Ascending aorta (tissue), 2 donors: ENCODE measurements at regions not wholly inside any gene's neighbourhood (a gene's known extent, or its start where the extent isn't known, plus 50 kb on each side); places are given as distances from the start of the nearest gene placed in this dataset.

ENCODE experiments used
- DNase-seq, 2 donors: peaks; one replicate each; pipeline ENCODE4 v3.0.0-alpha.2; 2019; ENCODE audit warnings: low spot score in 2 of 2
- H3K27ac ChIP-seq, 2 donors: fragments of 200-600 bp; sonication (generic); one replicate each; pipeline ENCODE4 v1.5.1; 2016 to 2017; ENCODE audit warnings: mild to moderate bottlenecking in 1 of 2
- H3K27me3 ChIP-seq: fragments of 200-600 bp; sonication (generic); one replicate; pipeline ENCODE4 v1.5.1; 2017
- H3K36me3 ChIP-seq, 2 donors: fragments of 200-600 bp; sonication (generic); one replicate each; pipeline ENCODE4 v1.5.1; 2016
- H3K4me1 ChIP-seq, 2 donors: fragments of 200-600 bp; sonication (generic); one replicate each; pipeline ENCODE4 v1.5.1; 2016 to 2017; ENCODE audit warnings: mild to moderate bottlenecking in 1 of 2
- H3K4me3 ChIP-seq, 2 donors: fragments of 200-600 bp; sonication (generic); one replicate each; pipeline ENCODE4 v1.5.1; 2016 to 2017; ENCODE audit warnings: mild to moderate bottlenecking in 1 of 2
- H3K9me3 ChIP-seq, 2 donors: fragments of 200-600 bp; sonication (generic); one replicate each; pipeline ENCODE4 v1.5.1; 2016
- CTCF ChIP-seq, 3 experiments: fragments of 200-600 bp in 2 of 3; fragments of 450-650 bp in 1 of 3; sonication (generic) in 2 of 3; IDR thresholded peaks; one replicate each; pipeline ENCODE4 v1.5.1; 2016 to 2019; ENCODE audit warnings: antibody characterized with exemption in 3 of 3, mild to moderate bottlenecking in 1 of 3, moderate library complexity in 1 of 3
- intact Hi-C: fragments of 100-400 bp; cut with DNase I; formaldehyde crosslinking; loops from one replicate; pipeline ENCODE4 v1.15.1; 2023

GRCh38 chr2:225196579-225196978 is 154.3 kb upstream of the DOCK10 start:
- Histone ChIP-seq H3K36me3 (no peaks in the 10 kb centered on the region), H3K4me1 (no peaks in the 10 kb centered on the region), H3K27ac (no peak overlapping the region), H3K4me3 (no peak overlapping the region), H3K9me3 (no peaks in the 10 kb centered on the region), H3K27me3 (no peaks in the 10 kb centered on the region)
- DNase-seq = no peak
- TF ChIP-seq CTCF (IDR thresholded peaks at IDR 0.05) = no peak
- intact Hi-C loops = no loop called here

GRCh38 chr2:225192869-225193268 is 150.6 kb upstream of the DOCK10 start:
- Histone ChIP-seq H3K36me3 (no peaks in the 10 kb centered on the region), H3K9me3 (no peaks in the 10 kb centered on the region), H3K27ac (no peak overlapping the region), H3K4me1 (no peaks in the 10 kb centered on the region), H3K4me3 (no peak overlapping the region), H3K27me3 (no peaks in the 10 kb centered on the region)
- no peak for TF ChIP-seq CTCF (IDR thresholded peaks at IDR 0.05)
- intact Hi-C loops = no loop called here
- no peak for DNase-seq

GRCh38 chr2:225190987-225191386 is 148.7 kb upstream of the DOCK10 start:
- no peaks in the 10 kb centered on the region for H3K4me1 ChIP-seq
- no peak for TF ChIP-seq CTCF (IDR thresholded peaks at IDR 0.05)
- H3K4me3 ChIP-seq = no peak overlapping the region
- intact Hi-C loops = no loop called here
- DNase-seq = no peak
- no peaks in the 10 kb centered on the region for H3K27me3 ChIP-seq
- H3K9me3 ChIP-seq = no peaks in the 10 kb centered on the region
- no peak overlapping the region for H3K27ac ChIP-seq
- no peaks in the 10 kb centered on the region for H3K36me3 ChIP-seq

GRCh38 chr2:225184948-225185347 is 142.7 kb upstream of the DOCK10 start:
- no peak overlapping the region for H3K4me3 ChIP-seq
- H3K36me3 ChIP-seq = no peaks in the 10 kb centered on the region
- no peak overlapping the region for H3K27ac ChIP-seq
- TF ChIP-seq CTCF (IDR thresholded peaks at IDR 0.05) = no peak
- H3K9me3 ChIP-seq = no peaks in the 10 kb centered on the region
- no peak for DNase-seq
- intact Hi-C loops = no loop called here
- H3K4me1 ChIP-seq = no peaks in the 10 kb centered on the region
- no peaks in the 10 kb centered on the region for H3K27me3 ChIP-seq

- Histone ChIP-seq H3K27me3 (no peaks in the 10 kb centered on the region), H3K27ac (no peak overlapping the region), H3K36me3 (no peaks in the 10 kb centered on the region), H3K4me1 (no peaks in the 10 kb centered on the region), H3K4me3 (no peak overlapping the region), H3K9me3 (no peaks in the 10 kb centered on the region)
- intact Hi-C loops = no loop called here
- no peak for TF ChIP-seq CTCF (IDR thresholded peaks at IDR 0.05)
- no peak for DNase-seq
Measured at GRCh38 chr2:225182126-225182525, 139.9 kb upstream of the DOCK10 start.

- H3K9me3 ChIP-seq = no peaks in the 10 kb centered on the region
- TF ChIP-seq CTCF (IDR thresholded peaks at IDR 0.05) = no peak
- H3K36me3 ChIP-seq = no peaks in the 10 kb centered on the region
- H3K4me1 ChIP-seq = no peaks in the 10 kb centered on the region
- no peak for DNase-seq
- intact Hi-C loops = no loop called here
- H3K27ac ChIP-seq = no peak overlapping the region
- H3K27me3 ChIP-seq = no peaks in the 10 kb centered on the region
- no peak overlapping the region for H3K4me3 ChIP-seq
Measured at GRCh38 chr2:225177098-225177497, 134.8 kb upstream of the DOCK10 start.
